AG04449 (cell line): ENCODE measurements at regions not wholly inside any gene's neighbourhood (a gene's known extent, or its start where the extent isn't known, plus 50 kb on each side); places are given as distances from the start of the nearest gene placed in this dataset.

Experiments used
- CTCF ChIA-PET: fragments of 350-600 bp; formaldehyde crosslinking; extraction: SDS; loops from one replicate; lab custom pipeline; 2021; ENCODE audit warnings: antibody characterized with exemption; lab: Yijun Ruan, JAX
- POLR2A ChIA-PET: fragments of 400-600, 350-600 bp; formaldehyde crosslinking; extraction: SDS; loops from one replicate; lab custom pipeline; 2020; ENCODE audit warnings: antibody characterized with exemption, inconsistent platforms; lab: Yijun Ruan, JAX
- DNase-seq: peaks from one replicate; pipeline ENCODE4 v3.0.0-alpha.2; 2010; ENCODE audit warnings: low read depth, low spot score
- H3K4me3 ChIP-seq: 2 replicates; pipeline ENCODE4 v1.5.1; 2011; ENCODE audit warnings: low read depth, mild to moderate bottlenecking, control low read depth, low read length
- TF ChIP-seq, protein P1 (sequence below): IDR thresholded peaks from one replicate; pipeline ENCODE4 v1.5.1; 2011; ENCODE audit warnings: mild to moderate bottlenecking, moderate library complexity, low read length, control low read depth, inconsistent platforms; ENCODE audit not compliant: insufficient read depth; ENCODE audit errors: missing control alignments

- no peak for DNase-seq
- no peak overlapping the region for H3K4me3 ChIP-seq
- ChIA-PET POLR2A (no interaction called here), CTCF (no interaction called here)
- TF ChIP-seq, protein P1, sequence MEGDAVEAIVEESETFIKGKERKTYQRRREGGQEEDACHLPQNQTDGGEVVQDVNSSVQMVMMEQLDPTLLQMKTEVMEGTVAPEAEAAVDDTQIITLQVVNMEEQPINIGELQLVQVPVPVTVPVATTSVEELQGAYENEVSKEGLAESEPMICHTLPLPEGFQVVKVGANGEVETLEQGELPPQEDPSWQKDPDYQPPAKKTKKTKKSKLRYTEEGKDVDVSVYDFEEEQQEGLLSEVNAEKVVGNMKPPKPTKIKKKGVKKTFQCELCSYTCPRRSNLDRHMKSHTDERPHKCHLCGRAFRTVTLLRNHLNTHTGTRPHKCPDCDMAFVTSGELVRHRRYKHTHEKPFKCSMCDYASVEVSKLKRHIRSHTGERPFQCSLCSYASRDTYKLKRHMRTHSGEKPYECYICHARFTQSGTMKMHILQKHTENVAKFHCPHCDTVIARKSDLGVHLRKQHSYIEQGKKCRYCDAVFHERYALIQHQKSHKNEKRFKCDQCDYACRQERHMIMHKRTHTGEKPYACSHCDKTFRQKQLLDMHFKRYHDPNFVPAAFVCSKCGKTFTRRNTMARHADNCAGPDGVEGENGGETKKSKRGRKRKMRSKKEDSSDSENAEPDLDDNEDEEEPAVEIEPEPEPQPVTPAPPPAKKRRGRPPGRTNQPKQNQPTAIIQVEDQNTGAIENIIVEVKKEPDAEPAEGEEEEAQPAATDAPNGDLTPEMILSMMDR = no peak
Measured at GRCh38 chr9:103658156-103658555, 436.0 kb upstream of the SMC2 start.

- DNase-seq = no peak
- CTCF ChIA-PET = no interaction called here
- POLR2A ChIA-PET = no interaction called here
- TF ChIP-seq, protein P1 = no peak
- H3K4me3 ChIP-seq = no peak overlapping the region
Measured at GRCh38 chr9:103660830-103661229, 433.3 kb upstream of the SMC2 start.

DNA sequence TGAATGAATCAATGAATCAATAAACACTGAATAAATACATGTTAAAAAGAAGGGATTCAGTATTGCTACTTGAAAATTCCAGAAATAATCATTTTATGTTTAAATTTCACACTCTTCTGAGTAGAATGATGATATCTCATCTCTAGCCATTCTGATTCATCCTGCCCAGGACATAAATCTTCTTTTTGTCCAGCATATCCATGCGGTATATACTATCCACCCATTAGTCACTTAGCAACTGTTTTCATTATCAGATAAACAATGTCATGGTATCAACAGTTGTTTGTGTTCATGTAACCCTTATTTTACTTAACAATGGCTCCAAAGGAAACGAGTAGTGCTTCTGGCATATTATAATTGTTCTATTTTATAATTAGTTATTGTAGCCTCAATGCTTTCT lies 432.4 kb upstream of the SMC2 start:
- CTCF ChIA-PET = no interaction called here
- H3K4me3 ChIP-seq = no peak overlapping the region
- no peak for DNase-seq
- TF ChIP-seq, protein P1 = no peak
- POLR2A ChIA-PET = no interaction called here

- ChIA-PET POLR2A (no interaction called here), CTCF (no interaction called here)
- DNase-seq = no peak
Measured at GRCh38 chr9:103669296-103669695, 424.8 kb upstream of the SMC2 start.

DNA sequence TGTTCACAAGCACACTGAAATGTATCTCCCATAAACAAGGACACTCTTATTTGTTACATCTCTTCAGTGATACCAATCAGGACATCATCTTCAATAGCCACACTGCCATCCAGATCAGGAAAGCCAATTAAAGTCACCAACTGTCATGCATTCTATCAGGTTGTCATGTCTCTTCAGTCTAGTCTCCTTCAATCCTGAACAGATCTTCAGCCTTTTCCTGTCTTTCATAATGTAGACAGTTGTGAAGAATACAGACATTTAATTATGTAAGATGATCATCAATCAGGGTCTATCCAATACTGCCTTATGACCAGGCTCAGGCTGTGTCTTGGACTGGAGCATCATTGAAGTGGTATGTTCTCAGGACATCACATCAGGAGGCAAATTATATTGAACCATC lies 419.8 kb upstream of the SMC2 start:
- ChIA-PET CTCF (no interaction called here), POLR2A (no interaction called here)
- DNase-seq = no peak
- no peak overlapping the region for H3K4me3 ChIP-seq
- TF ChIP-seq, protein P1 = no peak

More at GRCh38 chr9:103669296-103669695, 424.8 kb upstream of the SMC2 start:
- TF ChIP-seq, protein P1 = no peak
- no peak overlapping the region for H3K4me3 ChIP-seq

DNA sequence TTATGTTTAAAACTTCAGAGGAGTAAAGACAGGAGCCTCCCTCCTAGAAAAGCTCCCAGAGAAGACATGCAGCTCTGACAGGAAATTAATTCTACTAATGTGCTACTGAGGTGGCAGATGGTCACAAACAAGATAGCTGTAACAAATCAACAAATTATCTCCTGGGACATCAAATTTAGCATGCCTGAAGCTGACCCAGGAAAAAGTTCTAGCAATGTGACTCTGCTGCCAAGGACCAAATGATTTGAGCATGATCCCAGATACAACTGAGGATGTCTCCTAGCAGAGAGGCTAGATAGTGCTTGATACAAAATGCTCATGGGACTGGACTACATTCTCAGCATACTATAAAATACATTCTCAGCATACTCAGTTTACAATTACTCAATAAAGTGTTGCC lies 413.5 kb upstream of the SMC2 start:
- ChIA-PET CTCF (no interaction called here), POLR2A (no interaction called here)
- TF ChIP-seq, protein P1 = no peak
- no peak for DNase-seq
- H3K4me3 ChIP-seq = no peak overlapping the region

GRCh38 chr9:103681435-103681834 lies 412.7 kb upstream of the SMC2 start:
- H3K4me3 ChIP-seq = no peak overlapping the region
- TF ChIP-seq, protein P1 = no peak
- ChIA-PET CTCF (no interaction called here), POLR2A (no interaction called here)
- DNase-seq = no peak
